NCI-H1694 treated with DMSO at 0.1 percent for 48 hours (cell line): ENCODE measurements at regions not wholly inside any gene's neighbourhood (a gene's known extent, or its start where the extent isn't known, plus 50 kb on each side); places are given as distances from the start of the nearest gene placed in this dataset.

ENCODE experiments used
- DNase-seq: peaks from one replicate; lab custom pipeline; 2025; lab: John Stamatoyannopoulos, UW

DNA sequence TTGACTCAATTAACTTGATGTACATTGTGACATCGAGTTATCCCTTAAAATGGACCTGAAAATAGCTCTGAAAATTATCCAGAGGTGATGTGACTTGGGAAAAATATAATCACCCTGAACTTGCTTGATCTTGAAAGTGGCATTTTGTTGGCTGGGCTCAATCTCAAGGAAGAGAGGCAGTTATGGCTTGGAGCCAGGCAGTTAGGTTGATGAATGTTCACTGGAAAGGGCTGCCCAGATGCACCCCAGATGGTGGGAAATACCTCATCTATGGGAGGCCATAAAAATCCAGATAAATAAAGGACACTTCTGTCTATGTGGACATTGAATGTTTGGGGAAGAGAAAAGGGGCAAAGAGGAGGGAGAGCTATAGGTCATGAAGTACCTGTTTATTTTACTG, 55.7 kb upstream of the OR5AN1 start:
- no peak for DNase-seq

- DNase-seq: no peak
Measured at GRCh38 chr11:59295435-59295834, 63.3 kb upstream of the OR5AN1 start.

DNA sequence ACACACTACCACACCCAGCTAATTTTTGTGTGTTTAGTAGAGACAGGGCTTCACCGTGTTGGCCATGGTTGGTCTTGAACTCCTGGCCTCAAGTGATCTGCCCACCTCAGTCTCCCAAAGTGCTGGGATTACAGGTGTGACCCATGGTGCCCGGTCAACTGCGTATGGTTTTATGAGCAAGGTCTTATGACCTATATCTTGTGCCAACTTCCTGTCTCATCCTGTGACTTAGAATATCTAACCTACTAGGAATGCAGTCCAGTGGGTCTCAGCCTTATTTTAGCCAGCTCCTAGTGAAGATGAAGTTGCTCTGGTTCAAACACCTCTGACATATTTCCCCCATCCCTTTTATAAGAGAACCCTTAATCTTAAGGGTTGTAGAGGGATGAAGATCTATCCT, 66.1 kb upstream of the OR5AN1 start:
- DNase-seq: no peak

GRCh38 chr11:59291228-59291627, 67.5 kb upstream of the OR5AN1 start:
- no peak for DNase-seq

- no peak for DNase-seq
Measured at GRCh38 chr11:59289356-59290181, 69.1 kb upstream of the OR5AN1 start.

DNA sequence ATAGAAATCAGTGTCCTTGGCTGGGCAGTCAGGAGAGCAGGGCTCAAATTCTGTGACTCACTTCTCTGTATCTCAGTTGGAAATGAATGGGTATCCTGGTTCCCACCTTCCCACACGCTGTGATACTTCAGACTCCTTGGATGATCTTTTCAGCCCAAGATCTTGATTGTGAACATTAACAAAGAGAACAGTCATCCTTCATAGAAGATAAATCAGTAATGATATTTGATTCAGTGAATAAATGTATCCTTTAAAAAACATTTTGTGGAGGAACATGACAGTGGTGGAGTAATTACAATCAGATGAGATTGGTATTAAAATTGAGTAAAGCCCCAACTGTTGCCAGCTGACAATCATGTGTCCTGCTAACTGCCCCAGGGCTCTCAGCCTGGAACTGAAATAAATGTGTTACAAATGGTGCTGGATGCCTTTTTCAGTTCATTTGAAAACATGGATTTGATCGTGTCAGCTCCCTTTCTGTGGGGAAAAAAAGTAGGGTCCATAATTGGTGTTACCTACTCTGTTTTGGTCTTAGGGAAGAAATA, 72.9 kb upstream of the OR5AN1 start:
- no peak for DNase-seq

- DNase-seq: no peak
Measured at GRCh38 chr11:59284773-59285129, 72.0 kb upstream of the MPEG1 start.

DNA sequence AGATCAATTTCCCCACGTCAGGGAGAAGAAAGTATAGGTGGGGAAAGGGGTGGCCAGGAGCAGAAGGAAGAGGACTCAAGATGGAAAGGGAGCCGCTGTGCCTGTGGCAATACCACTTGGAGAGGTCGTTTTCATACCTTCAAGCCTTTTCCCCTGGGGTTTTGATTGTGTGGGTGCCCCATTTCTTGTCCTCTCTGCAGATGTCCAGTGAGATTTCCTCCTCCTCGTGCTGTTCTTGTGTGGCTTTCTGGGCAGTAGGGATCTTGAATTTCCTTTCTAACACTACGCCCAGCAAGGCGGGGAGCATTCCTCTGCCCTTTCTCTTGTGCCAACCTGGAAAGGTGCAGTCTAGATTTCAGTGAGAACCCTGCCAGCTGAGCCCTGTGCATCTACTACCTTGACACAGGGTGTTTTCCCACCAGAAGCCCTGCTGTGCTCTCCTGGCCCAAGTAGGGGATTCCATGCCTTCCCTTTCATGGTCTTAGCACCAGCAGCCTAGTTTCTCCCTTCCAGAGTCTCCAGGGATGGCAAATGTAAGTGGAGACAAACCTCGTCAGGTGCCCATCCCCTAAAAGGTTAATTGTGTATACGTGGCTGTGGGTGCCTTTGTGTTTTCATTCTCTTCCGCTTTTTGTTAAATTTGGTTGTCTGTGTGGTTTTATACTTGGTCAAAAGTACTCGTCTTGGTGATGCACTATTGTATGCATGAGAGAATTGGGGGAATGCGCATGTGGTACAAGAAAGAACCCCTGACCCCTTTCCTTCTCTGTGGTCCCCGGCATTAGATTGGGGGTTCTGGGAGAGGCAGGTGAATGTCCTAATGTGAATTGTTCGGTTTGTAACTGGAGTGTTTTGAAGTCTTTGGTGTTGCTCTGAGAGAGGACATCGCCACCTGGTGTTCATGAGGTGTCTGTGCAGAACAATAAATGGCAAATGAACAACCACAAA, 71.4 kb upstream of the MPEG1 start:
- DNase-seq: peak; percentile 4

DNA sequence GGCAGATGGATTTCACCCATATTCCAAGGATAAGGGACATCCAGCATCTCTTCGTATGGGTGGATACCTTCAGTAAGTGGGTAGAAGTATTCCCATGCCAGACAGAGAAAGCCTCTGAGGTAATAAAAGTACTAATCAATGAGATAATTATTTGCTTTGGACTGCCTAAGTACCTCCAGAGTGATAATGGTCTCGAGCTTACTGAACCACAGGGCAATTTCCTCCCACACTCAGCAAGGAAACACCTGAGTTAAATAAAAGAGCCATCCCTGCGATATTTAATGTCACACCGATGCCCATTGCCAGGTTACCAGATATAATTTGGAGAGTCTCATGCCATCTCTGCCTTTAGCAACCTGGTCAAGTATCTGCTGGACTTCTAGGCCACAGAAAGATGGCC, 70.6 kb upstream of the MPEG1 start:
- no peak for DNase-seq

GRCh38 chr11:59281177-59281576, 68.5 kb upstream of the MPEG1 start:
- DNase-seq: no peak

GRCh38 chr11:59273373-59273841, 60.7 kb upstream of the MPEG1 start:
- DNase-seq: no peak

GRCh38 chr11:59272771-59273372, 60.1 kb upstream of the MPEG1 start:
- no peak for DNase-seq

DNA sequence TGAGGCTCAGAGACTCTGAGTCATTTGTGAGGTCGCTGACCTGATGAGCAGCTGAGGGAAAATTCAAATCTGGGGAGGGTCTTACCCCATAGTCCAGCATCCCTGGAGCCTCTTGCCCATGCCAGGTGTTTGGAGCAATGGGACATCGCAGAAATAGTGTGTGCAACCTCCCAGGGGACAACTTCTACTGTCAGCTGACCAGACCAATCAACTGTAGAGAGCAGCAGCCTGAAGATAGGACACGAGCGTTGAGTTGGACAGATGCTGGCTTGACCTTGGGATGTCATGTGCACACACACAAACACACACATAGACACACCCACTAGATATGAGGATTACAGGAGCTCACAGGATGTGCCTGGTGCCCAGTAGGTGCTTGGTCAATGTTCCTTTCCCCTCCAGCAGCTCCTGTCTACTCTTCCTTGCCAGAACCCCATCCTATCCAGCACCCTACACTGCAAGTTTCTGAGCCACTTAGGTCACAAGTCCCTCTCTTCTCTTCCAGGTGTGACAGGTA, 59.1 kb upstream of the MPEG1 start:
- no peak for DNase-seq

GRCh38 chr11:59271247-59271755, 58.6 kb upstream of the MPEG1 start:
- DNase-seq: no peak

- no peak for DNase-seq
Measured at GRCh38 chr11:59267736-59268475, 55.2 kb upstream of the MPEG1 start.

DNA sequence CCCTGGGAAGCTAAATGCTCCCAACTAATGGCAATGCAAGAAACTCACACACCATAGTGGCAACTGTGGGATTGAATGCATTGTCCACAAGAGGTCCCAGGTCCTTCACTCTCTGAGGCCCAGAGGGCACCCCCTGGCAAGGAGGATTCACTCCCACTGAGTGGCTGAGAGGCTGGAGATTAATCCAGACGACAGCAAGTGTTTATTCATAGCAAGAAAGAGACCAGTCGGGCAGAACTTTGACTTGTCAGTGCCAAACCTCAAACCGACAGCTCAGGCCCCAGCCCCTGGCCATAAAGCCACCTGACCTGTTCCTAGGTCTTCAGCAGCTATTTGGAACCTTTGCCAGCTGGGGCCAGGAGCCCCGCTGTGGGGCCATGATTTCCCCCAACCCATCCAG, 54.5 kb upstream of the MPEG1 start:
- no peak for DNase-seq

DNA sequence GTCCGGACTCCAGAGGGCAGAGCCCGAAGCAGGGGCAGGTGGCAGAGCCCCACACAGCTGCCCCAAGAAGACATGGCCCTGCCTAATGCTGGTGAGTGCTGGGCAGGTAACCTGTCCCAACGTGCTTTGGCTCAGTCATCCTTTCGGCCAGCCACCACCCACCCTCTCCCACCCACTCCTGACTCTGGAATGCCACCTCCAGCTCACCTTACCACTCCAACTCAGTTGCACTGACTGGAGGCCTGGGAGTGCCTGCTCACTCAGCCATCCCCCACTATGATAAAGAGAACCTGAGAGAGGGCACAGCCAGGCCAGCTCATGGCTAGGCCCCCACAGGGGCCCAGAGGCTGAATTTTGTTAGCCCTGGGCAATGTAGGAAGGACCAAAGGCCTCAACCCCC, 53.8 kb upstream of the MPEG1 start:
- DNase-seq: no peak

DNA sequence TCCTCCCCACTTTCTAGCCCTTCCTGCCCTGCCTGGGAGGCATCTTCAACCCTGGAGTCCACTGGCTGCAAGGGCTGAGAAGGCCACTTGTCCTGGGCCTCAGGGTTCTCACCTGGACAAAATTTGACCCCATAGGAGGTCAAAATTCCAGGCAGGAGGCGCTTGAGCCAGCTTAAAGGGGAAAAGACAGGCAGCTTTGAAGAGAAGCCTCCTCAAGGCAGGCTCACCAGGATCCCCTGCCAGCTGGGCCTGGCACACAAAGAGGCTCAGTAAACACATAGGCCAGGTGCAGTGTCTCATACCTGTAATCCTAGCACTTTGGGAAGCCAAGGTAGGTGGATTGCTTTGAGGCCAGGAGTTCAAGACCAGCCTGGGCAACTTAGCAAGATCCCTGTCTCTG, 53.0 kb upstream of the MPEG1 start:
- no peak for DNase-seq

GRCh38 chr11:59264736-59265135, 52.0 kb upstream of the MPEG1 start:
- DNase-seq: no peak

GRCh38 chr11:59263225-59263894, 50.6 kb upstream of the MPEG1 start:
- no peak for DNase-seq
